DMS153 treated with DMSO at 0.1 percent for 48 hours (cell line): ENCODE measurements at regions not wholly inside any gene's neighbourhood (a gene's known extent, or its start where the extent isn't known, plus 50 kb on each side); places are given as distances from the start of the nearest gene placed in this dataset.
"Not testable (repeated sequence)": the region's sequence is repeated elsewhere in the genome, so short reads cannot be mapped to it uniquely, and the experiment has no call there.

Experiments used
- DNase-seq: peaks from one replicate; lab custom pipeline; 2025; ENCODE audit not compliant: unreplicated experiment; lab: John Stamatoyannopoulos, UW

GRCh38 chr1:234921266-234922062, 207.2 kb downstream of the TOMM20 start:
- no peak for DNase-seq

DNA sequence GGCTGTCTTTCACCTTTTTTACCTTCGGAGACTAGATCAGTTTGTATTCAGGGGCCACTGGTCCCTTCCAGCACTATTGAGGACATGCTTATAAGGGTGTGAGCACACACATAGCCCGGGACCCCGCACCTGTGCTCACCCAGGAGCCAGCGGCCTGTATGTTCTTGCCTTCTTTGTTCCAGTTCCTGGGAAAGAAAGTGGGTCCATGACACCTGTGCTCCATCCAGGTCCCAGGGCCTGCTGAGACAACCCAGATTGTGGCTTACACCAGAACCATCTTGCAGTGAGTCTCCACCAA, 207.8 kb downstream of the TOMM20 start:
- DNase-seq: no peak

- DNase-seq: no peak
These were observed 208.3 kb downstream of the TOMM20 start for GRCh38 chr1:234920136-234920842.

DNA sequence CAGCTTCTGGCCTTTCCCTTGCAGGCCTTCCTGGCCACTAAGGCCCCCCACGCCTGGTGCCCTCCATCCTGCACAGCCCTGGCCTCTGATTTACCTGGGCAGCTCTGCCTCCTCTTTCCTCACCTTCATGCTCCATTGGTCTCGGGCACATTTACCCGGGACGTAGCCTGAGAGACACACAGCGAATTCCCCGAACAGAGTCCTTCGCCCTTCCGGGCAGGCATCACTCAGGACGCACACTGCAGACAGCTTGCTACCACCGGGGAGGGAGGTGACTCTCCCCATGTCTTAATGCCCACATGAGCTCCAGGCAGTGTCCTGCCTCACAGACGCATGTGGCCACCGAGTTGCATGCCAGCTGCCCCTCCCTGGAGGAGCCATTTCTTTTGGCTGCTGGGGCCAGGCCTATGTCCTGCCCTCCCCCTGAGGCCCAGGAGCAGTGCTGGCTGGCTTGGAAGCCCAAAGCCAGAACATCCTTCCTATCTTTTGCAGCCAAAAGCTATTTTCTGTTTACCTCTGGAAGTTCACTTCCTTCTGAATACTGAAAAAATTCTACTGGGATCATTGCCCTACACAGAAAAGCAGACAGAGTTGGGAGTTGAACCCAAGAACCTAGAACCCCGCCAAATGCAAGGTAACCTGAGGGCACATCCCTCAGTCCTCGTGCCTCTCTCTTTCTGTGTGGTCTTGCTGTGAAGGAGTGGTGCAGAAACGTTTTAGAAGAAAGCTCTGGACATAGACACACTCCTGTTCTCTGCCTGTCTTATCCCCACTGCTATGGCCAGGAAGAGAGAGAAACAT, 209.5 kb downstream of the TOMM20 start:
- no peak for DNase-seq

DNA sequence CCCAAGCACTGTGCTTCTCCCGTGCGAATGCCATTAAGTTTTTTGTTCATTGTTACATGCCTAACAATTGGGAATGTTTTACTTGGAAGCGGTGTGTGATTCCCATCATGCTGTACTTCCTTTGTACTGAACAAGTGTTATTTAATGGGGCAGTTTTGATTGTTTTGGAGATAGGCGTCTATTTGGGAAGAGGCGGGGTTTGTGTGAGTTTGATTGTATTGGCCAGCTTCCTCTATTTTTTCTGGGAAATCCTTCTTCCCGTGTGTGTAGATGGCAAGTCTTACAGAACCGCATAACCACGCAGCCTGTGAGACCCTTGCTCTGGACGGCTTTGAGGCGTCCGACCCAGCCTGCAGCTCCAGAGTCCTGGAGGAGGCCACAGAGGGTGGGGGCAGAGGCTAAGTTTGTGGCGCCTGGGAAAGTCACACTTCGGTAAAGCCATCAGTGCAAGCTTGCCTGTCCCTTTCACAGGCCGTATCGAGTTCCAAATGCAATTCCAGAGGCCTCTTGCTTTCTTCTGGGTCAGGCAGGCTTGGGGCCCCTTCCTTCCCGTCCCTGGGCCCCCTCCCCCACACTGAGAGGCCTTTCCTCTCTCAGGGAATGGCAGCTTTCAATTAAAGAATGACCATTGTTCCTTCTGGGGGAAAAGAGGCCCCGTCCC, 210.3 kb downstream of the TOMM20 start:
- no peak for DNase-seq

DNA sequence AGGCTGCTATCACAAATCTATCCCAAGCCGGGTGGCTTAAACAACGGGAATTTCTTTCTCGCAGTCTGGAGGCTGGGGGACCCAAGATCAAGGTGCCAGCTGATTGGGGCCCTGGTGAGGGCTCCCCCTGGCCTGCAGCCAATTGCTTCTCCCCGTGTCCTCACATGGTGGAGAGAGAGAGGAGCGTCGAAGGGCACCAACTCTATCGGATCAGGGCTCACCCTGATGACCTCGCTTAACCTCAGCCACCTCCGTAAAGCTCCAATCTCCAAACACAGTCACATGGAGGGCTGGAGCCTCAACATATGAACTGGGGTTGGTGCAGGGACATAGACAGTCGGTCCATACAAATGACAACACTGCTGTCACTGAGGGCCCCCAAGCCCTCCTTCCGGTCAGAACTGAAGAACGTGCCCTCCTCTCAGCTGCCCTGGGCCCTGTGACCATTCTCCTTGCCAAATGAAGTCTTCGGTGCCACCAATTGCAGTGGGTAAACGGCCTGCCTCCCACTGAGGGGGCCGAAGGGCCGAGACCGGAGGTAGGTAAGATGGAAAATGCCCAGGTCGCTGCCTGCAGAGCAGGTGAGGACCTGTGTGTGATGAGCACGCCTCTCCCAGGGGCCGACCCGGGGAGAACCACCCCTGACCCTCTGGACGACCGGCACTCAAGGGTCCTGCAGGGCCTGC, 211.0 kb downstream of the TOMM20 start:
- DNase-seq: no peak

DNA sequence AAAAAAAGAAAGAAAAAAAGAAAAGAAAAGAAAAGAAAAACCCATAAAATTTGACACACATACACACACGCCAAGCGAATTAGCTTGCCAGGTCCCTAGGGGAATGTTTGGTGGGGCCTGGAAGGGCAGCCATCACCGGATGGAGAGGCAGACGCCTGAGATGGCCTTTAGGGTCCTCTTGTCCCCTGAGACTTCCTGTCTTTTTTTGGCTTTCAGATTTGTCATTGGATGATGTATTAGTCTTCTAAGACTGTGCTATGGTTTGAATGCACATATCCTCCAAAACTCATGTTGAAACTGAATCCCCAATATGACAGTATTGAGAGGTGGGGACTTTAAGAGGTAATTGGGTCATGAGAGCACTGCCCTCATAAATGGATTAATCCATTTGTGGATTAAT, 211.8 kb downstream of the TOMM20 start:
- no peak for DNase-seq

- DNase-seq: peak; percentile 28
These were observed 212.5 kb downstream of the TOMM20 start for GRCh38 chr1:234915924-234916675.

DNA sequence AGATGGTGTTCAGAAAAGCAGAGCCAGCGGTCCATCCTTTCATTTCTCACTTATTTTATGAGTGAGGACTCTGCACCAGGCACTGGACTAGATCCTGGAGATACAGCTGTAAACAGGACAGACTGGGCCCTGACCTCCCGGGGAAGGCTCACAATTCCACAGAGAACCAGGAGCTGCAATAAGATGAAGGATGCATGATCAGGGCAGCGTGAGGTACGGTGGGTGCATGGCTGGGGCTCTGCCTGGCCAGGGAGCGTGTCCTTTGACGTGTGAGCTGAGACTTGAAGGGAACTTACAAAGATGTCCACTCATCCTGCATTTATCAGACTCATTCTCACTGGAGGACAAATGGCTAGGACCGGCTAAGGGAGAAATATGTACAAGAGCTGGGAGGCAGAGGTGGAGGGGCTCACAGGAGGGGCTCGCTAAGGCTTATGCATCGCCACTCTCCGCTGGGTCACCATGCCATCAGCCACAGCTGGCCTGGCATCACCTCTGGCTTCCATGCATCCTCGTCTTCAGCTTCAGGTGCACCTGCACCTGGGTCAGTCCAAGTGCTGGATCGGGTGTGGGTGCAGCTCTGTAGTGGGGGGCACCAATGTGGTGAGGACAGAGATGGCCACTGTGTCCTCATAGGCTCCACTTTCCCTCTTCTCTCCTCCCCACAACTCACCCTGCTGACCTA, 213.9 kb downstream of the TOMM20 start:
- no peak for DNase-seq

GRCh38 chr1:234913771-234914170, 214.9 kb downstream of the TOMM20 start:
- DNase-seq: no peak

GRCh38 chr1:234913278-234913649, 215.4 kb downstream of the TOMM20 start:
- DNase-seq: no peak

GRCh38 chr1:234912548-234913277, 215.9 kb downstream of the TOMM20 start:
- DNase-seq: no peak

DNA sequence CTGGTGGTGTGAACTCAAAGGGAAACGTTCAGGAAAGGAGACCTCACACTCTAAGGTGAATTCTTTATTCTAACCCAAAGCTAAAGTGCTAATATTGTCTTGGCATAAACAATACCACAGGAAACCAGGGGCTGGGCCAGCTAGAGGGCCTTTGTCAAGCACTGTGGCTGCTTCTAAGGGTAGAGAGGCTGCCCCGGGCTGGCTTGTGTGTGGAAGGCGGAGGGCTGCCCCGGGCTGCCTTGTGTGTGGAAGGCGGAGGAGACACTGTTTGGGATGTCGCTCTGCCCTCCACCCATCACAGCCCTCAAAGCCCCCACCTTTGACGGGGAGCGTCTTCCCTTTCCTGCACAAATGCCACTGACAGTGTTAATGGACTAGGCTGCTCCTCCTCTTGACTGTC, 216.8 kb downstream of the TOMM20 start:
- no peak for DNase-seq

GRCh38 chr1:234911136-234911535, 217.5 kb downstream of the TOMM20 start:
- not testable (repeated sequence) for DNase-seq

- DNase-seq: no peak
These were observed 218.8 kb downstream of the TOMM20 start for GRCh38 chr1:234909851-234910250.

- DNase-seq: no peak
These were observed 219.3 kb downstream of the TOMM20 start for GRCh38 chr1:234909307-234909810.

DNA sequence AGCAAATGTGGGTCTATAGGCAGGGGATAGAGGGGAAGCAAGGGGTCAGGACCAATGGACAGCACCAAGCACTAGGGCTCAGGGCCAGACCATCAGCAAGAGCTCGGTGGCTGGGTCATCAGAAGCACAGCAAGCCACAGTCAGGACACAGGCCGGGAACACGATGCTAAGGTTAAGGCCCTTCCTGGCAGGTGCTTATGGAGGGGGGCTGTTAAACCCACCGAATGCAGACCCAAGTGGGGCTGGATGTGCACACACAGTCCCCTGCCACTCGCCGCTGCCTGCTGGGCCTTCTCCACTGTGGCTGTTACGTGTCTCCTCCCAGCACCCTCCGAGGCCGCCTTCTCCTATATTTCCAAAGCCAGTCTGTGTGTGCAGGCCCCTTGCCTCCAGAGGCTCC, 220.1 kb downstream of the TOMM20 start:
- DNase-seq: no peak

- no peak for DNase-seq
These were observed 220.7 kb downstream of the TOMM20 start for GRCh38 chr1:234907940-234908405.
